ENCODE measurements at regions not wholly inside any gene's neighbourhood (a gene's known extent, or its start where the extent isn't known, plus 50 kb on each side); places are given as distances from the start of the nearest gene placed in this dataset.

GRCh38 chr5:175328176-175328575 lies 115.8 kb downstream of the DRD1 start:
- no peak for TF ChIP-seq EZH2 (IDR thresholded peaks at IDR 0.05; ENCODE audit: borderline replicate concordance, low read depth, low read length, poor library complexity, severe bottlenecking)
- TF ChIP-seq CTCF (conservative IDR thresholded peaks at IDR 0.05; ENCODE audit: low read depth, low read length) = no peak
- intact Hi-C loops (cut with micrococcal nuclease; ENCODE audit: unreplicated experiment) = no loop called here

GRCh38 chr5:175325681-175326080 lies 118.3 kb downstream of the DRD1 start:
- TF ChIP-seq EZH2 (IDR thresholded peaks at IDR 0.05; ENCODE audit: borderline replicate concordance, low read depth, low read length, poor library complexity, severe bottlenecking) (no peak), CTCF (conservative IDR thresholded peaks at IDR 0.05; ENCODE audit: low read depth, low read length) (no peak)
- Histone ChIP-seq H3K4me3 (ENCODE audit: low read depth, low read length, poor library complexity, severe bottlenecking) (no peak overlapping the region), H3K36me3 (ENCODE audit: insufficient read depth, low read length, poor library complexity, severe bottlenecking) (no peaks in the 10 kb centered on the region), H3K4me1 (ENCODE audit: insufficient read depth, low read length, poor library complexity, severe bottlenecking) (no peaks in the 10 kb centered on the region), H3K9me3 (ENCODE audit: low read depth, low read length, poor library complexity, severe bottlenecking) (no peaks in the 10 kb centered on the region), H3K27me3 (replicated peaks; ENCODE audit: insufficient read depth, low read depth, low read length, poor library complexity) (no peaks in the 10 kb centered on the region), H3K27ac (ENCODE audit: low read depth, low read length, poor library complexity, severe bottlenecking) (no peak overlapping the region)
- DNase-seq (ENCODE audit: low spot score) = no peak
- CTCF ChIA-PET = no interaction called here
- POLR2A ChIA-PET (ENCODE audit: low non-redundant PET) = no interaction called here
- intact Hi-C loops (cut with micrococcal nuclease; ENCODE audit: unreplicated experiment) = no loop called here
- BruUV-seq (replicated peaks) = no TSS peak

More at GRCh38 chr5:175328176-175328575, 115.8 kb downstream of the DRD1 start:
- no peaks in the 10 kb centered on the region for H3K9me3 ChIP-seq (ENCODE audit: low read depth, low read length, poor library complexity, severe bottlenecking)
- no peaks in the 10 kb centered on the region for H3K4me1 ChIP-seq (ENCODE audit: insufficient read depth, low read length, poor library complexity, severe bottlenecking)
- H3K27me3 ChIP-seq (replicated peaks; ENCODE audit: insufficient read depth, low read depth, low read length, poor library complexity) = no peaks in the 10 kb centered on the region
- POLR2A ChIA-PET (ENCODE audit: low non-redundant PET) = no interaction called here
- no peak overlapping the region for H3K27ac ChIP-seq (ENCODE audit: low read depth, low read length, poor library complexity, severe bottlenecking)
- H3K36me3 ChIP-seq (ENCODE audit: insufficient read depth, low read length, poor library complexity, severe bottlenecking) = no peaks in the 10 kb centered on the region
- BruUV-seq (replicated peaks) = no TSS peak
- no peak overlapping the region for H3K4me3 ChIP-seq (ENCODE audit: low read depth, low read length, poor library complexity, severe bottlenecking)
- DNase-seq (ENCODE audit: low spot score) = no peak
- CTCF ChIA-PET = no interaction called here

GRCh38 chr5:175321927-175322532 lies 122.0 kb downstream of the DRD1 start:
- no peaks in the 10 kb centered on the region for H3K36me3 ChIP-seq (ENCODE audit: insufficient read depth, low read length, poor library complexity, severe bottlenecking)
- H3K4me3 ChIP-seq (ENCODE audit: low read depth, low read length, poor library complexity, severe bottlenecking) = no peak overlapping the region
- no peaks in the 10 kb centered on the region for H3K9me3 ChIP-seq (ENCODE audit: low read depth, low read length, poor library complexity, severe bottlenecking)
- no peak overlapping the region for H3K27ac ChIP-seq (ENCODE audit: low read depth, low read length, poor library complexity, severe bottlenecking)
- no peaks in the 10 kb centered on the region for H3K4me1 ChIP-seq (ENCODE audit: insufficient read depth, low read length, poor library complexity, severe bottlenecking)
- peak; percentile 47 for DNase-seq (ENCODE audit: low spot score)
- intact Hi-C loops (cut with micrococcal nuclease; ENCODE audit: unreplicated experiment) = no loop called here
- TF ChIP-seq EZH2 (IDR thresholded peaks at IDR 0.05; ENCODE audit: borderline replicate concordance, low read depth, low read length, poor library complexity, severe bottlenecking) = no peak
- TF ChIP-seq CTCF (conservative IDR thresholded peaks at IDR 0.05; ENCODE audit: low read depth, low read length) = no peak
- ChIA-PET POLR2A (ENCODE audit: low non-redundant PET) (no interaction called here), CTCF (no interaction called here)
- no TSS peak for BruUV-seq (replicated peaks)
- H3K27me3 ChIP-seq (replicated peaks; ENCODE audit: insufficient read depth, low read depth, low read length, poor library complexity) = no peaks in the 10 kb centered on the region

Data from A673 (cell line).